GM12878 (cell line): ENCODE measurements at regions not wholly inside any gene's neighbourhood (a gene's known extent, or its start where the extent isn't known, plus 50 kb on each side); places are given as distances from the start of the nearest gene placed in this dataset.

ENCODE experiments used
- CHD1 ChIP-seq: IDR thresholded peaks from 2 replicates; pipeline ENCODE4 v1.6.1; 2012; ENCODE audit warnings: low read depth, low read length, improper control_type of control experiment
- EZH2 ChIP-seq: IDR thresholded peaks from 2 replicates; pipeline ENCODE4 v1.6.1; 2012; ENCODE audit warnings: low read depth, mild to moderate bottlenecking, control low read depth, inconsistent platforms, low read length, borderline replicate concordance; ENCODE audit not compliant: control insufficient read depth
- NR2C1 ChIP-seq: fragments of 450-650 bp; IDR thresholded peaks from 2 replicates; pipeline ENCODE4 v1.6.1; 2017; ENCODE audit warnings: antibody characterized with exemption, mild to moderate bottlenecking, moderate library complexity
- SP1 ChIP-seq: IDR thresholded peaks from one replicate; pipeline ENCODE4 v1.6.1; 2011; ENCODE audit warnings: low read depth, low read length
- SUPT20H ChIP-seq: IDR thresholded peaks from 2 replicates; pipeline ENCODE4 v1.6.1; 2011; ENCODE audit warnings: low read depth, mild to moderate bottlenecking, low read length, moderate library complexity, borderline replicate concordance; ENCODE audit not compliant: control insufficient read depth
- TF ChIP-seq, protein P1 (sequence below): IDR thresholded peaks from 2 replicates; pipeline ENCODE4 v1.6.1; 2012; ENCODE audit warnings: mild to moderate bottlenecking, low read depth, low read length
- TF ChIP-seq, protein P2 (sequence below), 3 experiments: IDR thresholded peaks in 2 of 3; conservative IDR thresholded peaks in 1 of 3; 2 replicates each; pipeline ENCODE4 v1.5.1; 2011; ENCODE audit warnings: low read depth in 3 of 3, low read length in 3 of 3, mild to moderate bottlenecking in 3 of 3, control low read depth in 2 of 3, moderate library complexity in 2 of 3, inconsistent platforms in 1 of 3, mixed read lengths in 1 of 3; ENCODE audit not compliant: control insufficient read depth in 2 of 3, insufficient read depth in 1 of 3; ENCODE audit errors: extremely low read depth in 1 of 3
- TF ChIP-seq, protein P3 (sequence below): IDR thresholded peaks from 2 replicates; pipeline ENCODE4 v1.6.1; 2012; ENCODE audit warnings: low read depth, low read length, improper control_type of control experiment

DNA sequence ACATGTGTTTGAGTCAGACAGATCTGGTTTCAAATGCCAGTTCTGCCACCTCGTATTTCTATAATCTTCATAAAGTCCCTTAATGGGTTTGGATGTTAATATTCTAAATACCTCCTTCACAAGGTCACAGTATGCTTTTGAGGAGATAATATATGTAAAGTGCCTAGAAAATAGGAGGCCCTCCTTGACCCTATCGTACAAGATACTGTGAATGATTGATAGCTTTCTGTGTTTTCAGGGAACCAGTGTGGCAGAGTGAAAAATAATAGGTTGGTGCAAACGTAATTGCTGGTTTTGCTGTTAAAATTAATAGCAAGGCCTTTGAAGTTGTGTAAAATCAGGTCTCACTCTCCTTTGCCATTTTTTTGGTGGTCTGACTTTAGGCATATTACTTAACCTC, 77.5 kb upstream of the SCEL start:
- TF ChIP-seq EZH2 (no peak), NR2C1 (no peak), CHD1 (no peak), SUPT20H (no peak), SP1 (no peak)
- TF ChIP-seq, protein P1, sequence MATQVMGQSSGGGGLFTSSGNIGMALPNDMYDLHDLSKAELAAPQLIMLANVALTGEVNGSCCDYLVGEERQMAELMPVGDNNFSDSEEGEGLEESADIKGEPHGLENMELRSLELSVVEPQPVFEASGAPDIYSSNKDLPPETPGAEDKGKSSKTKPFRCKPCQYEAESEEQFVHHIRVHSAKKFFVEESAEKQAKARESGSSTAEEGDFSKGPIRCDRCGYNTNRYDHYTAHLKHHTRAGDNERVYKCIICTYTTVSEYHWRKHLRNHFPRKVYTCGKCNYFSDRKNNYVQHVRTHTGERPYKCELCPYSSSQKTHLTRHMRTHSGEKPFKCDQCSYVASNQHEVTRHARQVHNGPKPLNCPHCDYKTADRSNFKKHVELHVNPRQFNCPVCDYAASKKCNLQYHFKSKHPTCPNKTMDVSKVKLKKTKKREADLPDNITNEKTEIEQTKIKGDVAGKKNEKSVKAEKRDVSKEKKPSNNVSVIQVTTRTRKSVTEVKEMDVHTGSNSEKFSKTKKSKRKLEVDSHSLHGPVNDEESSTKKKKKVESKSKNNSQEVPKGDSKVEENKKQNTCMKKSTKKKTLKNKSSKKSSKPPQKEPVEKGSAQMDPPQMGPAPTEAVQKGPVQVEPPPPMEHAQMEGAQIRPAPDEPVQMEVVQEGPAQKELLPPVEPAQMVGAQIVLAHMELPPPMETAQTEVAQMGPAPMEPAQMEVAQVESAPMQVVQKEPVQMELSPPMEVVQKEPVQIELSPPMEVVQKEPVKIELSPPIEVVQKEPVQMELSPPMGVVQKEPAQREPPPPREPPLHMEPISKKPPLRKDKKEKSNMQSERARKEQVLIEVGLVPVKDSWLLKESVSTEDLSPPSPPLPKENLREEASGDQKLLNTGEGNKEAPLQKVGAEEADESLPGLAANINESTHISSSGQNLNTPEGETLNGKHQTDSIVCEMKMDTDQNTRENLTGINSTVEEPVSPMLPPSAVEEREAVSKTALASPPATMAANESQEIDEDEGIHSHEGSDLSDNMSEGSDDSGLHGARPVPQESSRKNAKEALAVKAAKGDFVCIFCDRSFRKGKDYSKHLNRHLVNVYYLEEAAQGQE = no peak
- TF ChIP-seq, protein P2, sequence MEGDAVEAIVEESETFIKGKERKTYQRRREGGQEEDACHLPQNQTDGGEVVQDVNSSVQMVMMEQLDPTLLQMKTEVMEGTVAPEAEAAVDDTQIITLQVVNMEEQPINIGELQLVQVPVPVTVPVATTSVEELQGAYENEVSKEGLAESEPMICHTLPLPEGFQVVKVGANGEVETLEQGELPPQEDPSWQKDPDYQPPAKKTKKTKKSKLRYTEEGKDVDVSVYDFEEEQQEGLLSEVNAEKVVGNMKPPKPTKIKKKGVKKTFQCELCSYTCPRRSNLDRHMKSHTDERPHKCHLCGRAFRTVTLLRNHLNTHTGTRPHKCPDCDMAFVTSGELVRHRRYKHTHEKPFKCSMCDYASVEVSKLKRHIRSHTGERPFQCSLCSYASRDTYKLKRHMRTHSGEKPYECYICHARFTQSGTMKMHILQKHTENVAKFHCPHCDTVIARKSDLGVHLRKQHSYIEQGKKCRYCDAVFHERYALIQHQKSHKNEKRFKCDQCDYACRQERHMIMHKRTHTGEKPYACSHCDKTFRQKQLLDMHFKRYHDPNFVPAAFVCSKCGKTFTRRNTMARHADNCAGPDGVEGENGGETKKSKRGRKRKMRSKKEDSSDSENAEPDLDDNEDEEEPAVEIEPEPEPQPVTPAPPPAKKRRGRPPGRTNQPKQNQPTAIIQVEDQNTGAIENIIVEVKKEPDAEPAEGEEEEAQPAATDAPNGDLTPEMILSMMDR (IDR thresholded peaks at IDR 0.05 in 2 of 3, conservative IDR thresholded peaks at IDR 0.05 in 1 of 3; ENCODE audit: control insufficient read depth in 2 of 3, extremely low read depth in 1 of 3, insufficient read depth in 1 of 3, low read depth in 3 of 3, low read length in 3 of 3) = no peak
- TF ChIP-seq, protein P3, sequence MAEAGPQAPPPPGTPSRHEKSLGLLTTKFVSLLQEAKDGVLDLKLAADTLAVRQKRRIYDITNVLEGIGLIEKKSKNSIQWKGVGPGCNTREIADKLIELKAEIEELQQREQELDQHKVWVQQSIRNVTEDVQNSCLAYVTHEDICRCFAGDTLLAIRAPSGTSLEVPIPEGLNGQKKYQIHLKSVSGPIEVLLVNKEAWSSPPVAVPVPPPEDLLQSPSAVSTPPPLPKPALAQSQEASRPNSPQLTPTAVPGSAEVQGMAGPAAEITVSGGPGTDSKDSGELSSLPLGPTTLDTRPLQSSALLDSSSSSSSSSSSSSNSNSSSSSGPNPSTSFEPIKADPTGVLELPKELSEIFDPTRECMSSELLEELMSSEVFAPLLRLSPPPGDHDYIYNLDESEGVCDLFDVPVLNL = no peak
